Ovary (tissue), 7 donors: ENCODE measurements at regions not wholly inside any gene's neighbourhood (a gene's known extent, or its start where the extent isn't known, plus 50 kb on each side); places are given as distances from the start of the nearest gene placed in this dataset.

Experiments
- DNase-seq, 5 donors: peaks; one replicate each; pipeline ENCODE4 v3.0.0-alpha.2; 2019 to 2020
- H3K27ac ChIP-seq, 2 donors: fragments of 200-600 bp; one replicate each; pipeline versions ENCODE4 v1.5.1 to v1.8.0; 2019 to 2022
- H3K27me3 ChIP-seq: fragments of 200-600 bp; one replicate; pipeline ENCODE4 v1.8.0; 2022
- H3K36me3 ChIP-seq: fragments of 200-600 bp; sonication (generic); one replicate; pipeline ENCODE4 v1.5.1; 2019
- H3K4me1 ChIP-seq: one replicate; pipeline ENCODE4 v1.8.1; 2013; ENCODE audit warnings: mild to moderate bottlenecking, moderate library complexity; ENCODE audit not compliant: insufficient read depth
- H3K4me3 ChIP-seq: fragments of 200-600 bp; sonication (generic); one replicate; pipeline ENCODE4 v1.5.1; 2017
- H3K9me3 ChIP-seq, 2 donors: fragments of 200-600 bp in 1 of 2; sonication (generic) in 1 of 2; one replicate each; pipeline versions ENCODE4 v1.5.1 to v1.8.1; 2013 to 2019; ENCODE audit warnings: mild to moderate bottlenecking in 1 of 2, moderate library complexity in 1 of 2
- EP300 ChIP-seq: sonication (generic); formaldehyde crosslinking; IDR thresholded peaks from one replicate; pipeline ENCODE4 v1.6.1; 2017; ENCODE audit warnings: antibody characterized with exemption
- POLR2A ChIP-seq: fragments of 450-650 bp; IDR thresholded peaks from one replicate; pipeline ENCODE4 v1.6.1; 2017; ENCODE audit warnings: antibody characterized with exemption, mild to moderate bottlenecking, moderate library complexity
- WGBS, 3 donors: extraction: QIAGEN DNeasy Blood & Tissue Kit in 1 of 3; methylation state at CpG; one replicate each; pipeline versions ENCODE4 v1.1.5 to v1.1.7; 2013 to 2017; 5-methylcytosine and 5-hydroxymethylcytosine counted together
- intact Hi-C, 4 donors: fragments of 100-400 bp; cut with DNase I; formaldehyde crosslinking; loops; one replicate each; pipeline versions ENCODE4 v1.11.0 to v1.15.1; 2022 to 2023
- TF ChIP-seq, protein P1 (sequence below), 3 donors: fragments of 450-650 bp in 2 of 3; fragments of 200-600 bp in 1 of 3; IDR thresholded peaks; one replicate each; pipeline versions ENCODE4 v1.5.1 to v1.8.0; 2016 to 2022; ENCODE audit warnings: antibody characterized with exemption in 3 of 3, mild to moderate bottlenecking in 1 of 3
- donor health status: DM: no; HTN: no; CAD: no; lungs with moderate emphysema.
- donor health status: DM: no; HTN: no; CAD: no.
- donor health status: Bipolar disorder and iron deficiency.
- donor health status: DM: no; HTN: no; CAD: no.
- donor health status: DM: yes; HTN: yes; CAD: no.

DNA sequence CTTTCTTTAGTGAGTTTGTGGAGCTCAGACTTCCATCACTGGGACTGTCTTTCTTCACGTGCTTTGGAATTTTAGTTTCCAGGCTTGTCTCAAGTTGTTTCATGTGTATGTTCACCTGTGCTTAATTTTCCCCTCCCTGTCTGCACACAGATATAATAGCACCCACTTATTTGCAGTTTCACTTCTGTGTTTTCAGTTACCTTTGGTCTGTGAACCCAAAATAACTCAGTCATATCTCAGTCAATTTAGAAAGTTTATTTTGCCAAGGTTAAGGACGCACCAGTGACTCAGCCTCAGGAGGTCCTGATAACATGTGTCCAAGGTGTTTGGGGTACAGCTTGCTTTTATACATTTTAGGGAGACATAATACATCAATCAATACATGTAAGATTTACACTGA, 330.4 kb downstream of the ICE1 start:
- intact Hi-C loops: no loop called here
- Histone ChIP-seq H3K9me3 (no peaks in the 10 kb centered on the region), H3K36me3 (no peaks in the 10 kb centered on the region), H3K27ac (no peak overlapping the region), H3K4me3 (no peak overlapping the region), H3K27me3 (no peaks in the 10 kb centered on the region), H3K4me1 (no peaks in the 10 kb centered on the region)
- WGBS, 3 donors: 49 to 64% (median 50%) methylated on average over 2 of the region's 2 CpGs
- TF ChIP-seq, protein P1, sequence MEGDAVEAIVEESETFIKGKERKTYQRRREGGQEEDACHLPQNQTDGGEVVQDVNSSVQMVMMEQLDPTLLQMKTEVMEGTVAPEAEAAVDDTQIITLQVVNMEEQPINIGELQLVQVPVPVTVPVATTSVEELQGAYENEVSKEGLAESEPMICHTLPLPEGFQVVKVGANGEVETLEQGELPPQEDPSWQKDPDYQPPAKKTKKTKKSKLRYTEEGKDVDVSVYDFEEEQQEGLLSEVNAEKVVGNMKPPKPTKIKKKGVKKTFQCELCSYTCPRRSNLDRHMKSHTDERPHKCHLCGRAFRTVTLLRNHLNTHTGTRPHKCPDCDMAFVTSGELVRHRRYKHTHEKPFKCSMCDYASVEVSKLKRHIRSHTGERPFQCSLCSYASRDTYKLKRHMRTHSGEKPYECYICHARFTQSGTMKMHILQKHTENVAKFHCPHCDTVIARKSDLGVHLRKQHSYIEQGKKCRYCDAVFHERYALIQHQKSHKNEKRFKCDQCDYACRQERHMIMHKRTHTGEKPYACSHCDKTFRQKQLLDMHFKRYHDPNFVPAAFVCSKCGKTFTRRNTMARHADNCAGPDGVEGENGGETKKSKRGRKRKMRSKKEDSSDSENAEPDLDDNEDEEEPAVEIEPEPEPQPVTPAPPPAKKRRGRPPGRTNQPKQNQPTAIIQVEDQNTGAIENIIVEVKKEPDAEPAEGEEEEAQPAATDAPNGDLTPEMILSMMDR (IDR thresholded peaks at IDR 0.05): no peak
- TF ChIP-seq POLR2A (no peak), EP300 (no peak)
- no peak for DNase-seq

DNA sequence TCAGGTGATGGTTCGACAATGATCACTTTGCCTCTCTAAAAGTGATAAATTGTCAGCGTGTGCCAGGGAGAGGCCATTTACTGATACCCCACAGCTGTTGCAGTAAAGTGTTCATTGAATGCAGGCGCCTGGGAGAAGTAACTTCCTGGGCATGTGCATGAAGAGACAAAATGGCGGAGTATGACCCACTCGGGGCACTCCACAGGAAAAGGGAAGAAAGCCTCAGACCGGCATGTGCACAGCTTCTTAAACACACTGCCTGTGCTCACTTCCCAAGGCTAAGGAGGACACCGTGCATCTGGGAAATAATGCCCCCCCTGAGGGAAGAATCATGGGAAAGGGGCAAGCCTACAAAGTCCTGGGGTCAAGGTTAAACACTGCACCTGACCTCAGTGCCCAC, 329.5 kb downstream of the ICE1 start:
- Histone ChIP-seq H3K36me3 (no peaks in the 10 kb centered on the region), H3K4me1 (no peaks in the 10 kb centered on the region), H3K4me3 (no peak overlapping the region), H3K27ac (no peak overlapping the region), H3K27me3 (no peaks in the 10 kb centered on the region), H3K9me3 (no peaks in the 10 kb centered on the region)
- intact Hi-C loops: no loop called here
- DNase-seq: no peak
- no peak for TF ChIP-seq POLR2A
- TF ChIP-seq, protein P1 (IDR thresholded peaks at IDR 0.05): no peak
- TF ChIP-seq EP300: no peak
- WGBS, 3 donors: 67 to 72% (median 69%) methylated on average over 7 of the region's 7 CpGs

DNA sequence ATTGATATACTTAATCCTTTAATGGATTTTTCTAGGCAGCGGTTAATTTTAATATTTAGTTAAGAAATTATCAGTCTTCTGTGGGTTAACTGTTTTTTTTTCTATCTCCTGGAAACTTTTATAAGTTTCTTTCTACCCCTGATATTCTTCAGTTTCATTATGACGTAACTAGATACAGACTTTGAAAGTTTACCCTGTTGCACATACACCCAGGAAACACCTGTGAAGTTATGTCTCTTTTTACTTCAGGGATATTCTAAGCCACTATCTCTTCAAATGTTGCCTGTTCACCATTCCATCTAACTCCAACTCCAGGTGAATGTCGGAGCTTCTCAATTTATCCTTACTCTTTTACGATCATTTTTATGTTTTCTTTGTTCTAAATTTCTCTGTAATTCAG, 329.0 kb downstream of the ICE1 start:
- H3K4me1 ChIP-seq: no peaks in the 10 kb centered on the region
- TF ChIP-seq POLR2A (no peak), EP300 (no peak)
- TF ChIP-seq, protein P1 (IDR thresholded peaks at IDR 0.05): no peak
- H3K27ac ChIP-seq: no peak overlapping the region
- H3K9me3 ChIP-seq: no peaks in the 10 kb centered on the region
- no peaks in the 10 kb centered on the region for H3K27me3 ChIP-seq
- H3K4me3 ChIP-seq: no peak overlapping the region
- WGBS, 3 donors: 93 to 95% (median 94%) methylated on average over 4 of the region's 4 CpGs
- no peak for DNase-seq
- H3K36me3 ChIP-seq: no peaks in the 10 kb centered on the region
- intact Hi-C loops: no loop called here

DNA sequence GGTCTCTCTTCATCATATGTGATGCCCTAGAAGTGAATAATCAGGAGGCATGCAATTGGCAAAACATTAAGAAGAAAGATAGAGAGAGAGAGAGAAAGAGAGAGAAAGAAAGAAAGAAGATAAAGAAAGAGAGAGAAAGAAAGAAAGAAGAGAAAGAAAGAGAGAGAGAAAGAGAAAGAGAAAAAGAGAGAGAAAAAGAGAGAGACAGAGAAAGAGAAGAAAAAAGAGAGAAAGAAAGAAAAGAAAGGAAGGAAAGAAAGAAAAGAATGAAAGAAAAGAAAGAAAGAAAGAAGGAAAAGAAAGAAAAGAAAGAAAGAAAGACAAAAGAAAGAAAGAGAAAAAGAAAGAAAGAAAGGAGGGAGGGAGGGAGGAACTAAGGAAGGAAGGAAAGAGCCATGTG, 318.9 kb downstream of the ICE1 start:
- Histone ChIP-seq H3K27ac (no peak overlapping the region), H3K27me3 (no peaks in the 10 kb centered on the region), H3K36me3 (no peaks in the 10 kb centered on the region), H3K9me3 (peaks cover 0 to 3% of the 10 kb centered on the region in 2 donors), H3K4me3 (no peak overlapping the region), H3K4me1 (no peaks in the 10 kb centered on the region)
- intact Hi-C loops: no loop called here
- TF ChIP-seq EP300: no peak
- TF ChIP-seq, protein P1 (IDR thresholded peaks at IDR 0.05): no peak
- TF ChIP-seq POLR2A: no peak
- DNase-seq: no peak

DNA sequence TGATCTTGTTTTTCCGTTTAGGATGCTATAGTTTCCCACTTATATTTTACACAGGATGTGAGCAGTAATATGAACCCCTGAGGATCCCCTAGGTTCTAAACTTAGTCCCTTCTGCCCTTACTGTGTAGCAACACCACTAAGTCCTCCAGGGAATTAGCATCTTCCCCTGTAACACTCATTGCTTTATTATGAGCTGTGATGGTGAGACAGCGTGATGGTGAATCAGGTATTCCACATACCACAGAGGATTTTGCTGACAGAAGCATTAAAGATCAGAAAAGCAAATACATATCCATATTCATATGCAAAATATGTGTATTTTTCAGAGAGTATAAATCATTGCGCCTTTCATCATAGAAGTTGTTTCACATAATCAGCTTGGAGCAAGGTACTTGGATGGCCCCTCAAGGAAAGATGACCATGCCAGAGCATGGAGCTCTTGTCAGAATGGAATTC, 317.0 kb downstream of the ICE1 start:
- Histone ChIP-seq H3K4me3 (no peak overlapping the region), H3K9me3 (peaks cover 0 to 3% of the 10 kb centered on the region in 2 donors), H3K36me3 (no peaks in the 10 kb centered on the region), H3K4me1 (no peaks in the 10 kb centered on the region), H3K27ac (no peak overlapping the region), H3K27me3 (no peaks in the 10 kb centered on the region)
- DNase-seq: no peak
- intact Hi-C loops: no loop called here
- WGBS, 3 donors: 85 to 94% (median 93%) methylated on average over 3 of the region's 3 CpGs
- TF ChIP-seq, protein P1 (IDR thresholded peaks at IDR 0.05): no peak
- TF ChIP-seq POLR2A (no peak), EP300 (no peak)
